ENCODE measurements at regions not wholly inside any gene's neighbourhood (a gene's known extent, or its start where the extent isn't known, plus 50 kb on each side); places are given as distances from the start of the nearest gene placed in this dataset.

DNA sequence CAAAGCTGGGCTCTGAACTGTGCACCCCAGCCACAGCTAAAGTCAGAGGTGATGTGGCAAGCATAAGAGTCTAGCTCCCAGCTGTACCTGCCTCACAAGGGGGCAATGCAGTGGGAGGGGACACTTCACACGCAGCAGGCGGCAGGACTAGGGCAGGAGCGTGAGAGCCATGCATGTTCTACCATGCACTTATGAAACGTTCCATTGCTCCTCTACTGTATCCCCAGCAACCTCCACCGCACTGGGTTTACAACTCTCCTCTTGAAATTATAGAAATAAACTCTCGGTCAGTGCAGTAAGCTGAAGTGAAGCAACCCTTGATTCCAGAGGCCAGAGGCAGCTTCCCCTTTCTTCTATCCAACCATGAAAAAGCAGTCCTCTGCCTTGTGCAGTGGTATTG lies 298.6 kb upstream of the STT3B start:
- Histone ChIP-seq H4K5ac (ENCODE audit: low read depth, low read length) (no peak overlapping the region), H3K23ac (ENCODE audit: low read depth, low read length) (no peak overlapping the region), H3K56ac (ENCODE audit: extremely low read depth, insufficient read depth, low read length) (no peak overlapping the region), H3K18ac (ENCODE audit: low read depth, low read length) (no peak overlapping the region), H2BK15ac (ENCODE audit: low read depth, low read length) (no peak overlapping the region), H3K4ac (ENCODE audit: low read depth, low read length) (no peak overlapping the region), H3K27me3 (ENCODE audit: control insufficient read depth, insufficient read depth, low read length) (peaks cover 16% of the 10 kb centered on the region), H2BK5ac (ENCODE audit: low read depth, low read length, poor library complexity, severe bottlenecking) (no peak overlapping the region), H3K4me1 (ENCODE audit: control insufficient read depth, insufficient read depth, low read length) (no peaks in the 10 kb centered on the region), H4K91ac (ENCODE audit: insufficient read depth, low read depth, low read length) (no peak overlapping the region), H2BK20ac (ENCODE audit: low read depth, low read length) (no peak overlapping the region), H3K14ac (replicated peaks; ENCODE audit: low read depth, low read length) (no peak overlapping the region), H4K8ac (ENCODE audit: low read depth in 2 of 2, low read length in 2 of 2) (no peak overlapping the region), H2AFZ (replicated peaks; ENCODE audit: low read length, poor library complexity) (no peak overlapping the region), H3K9me3 (ENCODE audit: control insufficient read depth, insufficient read depth, low read length) (no peaks in the 10 kb centered on the region), H3K79me1 (ENCODE audit: low read depth in 1 of 2, low read length in 2 of 2) (no peaks in the 10 kb centered on the region), H2BK120ac (ENCODE audit: low read depth, low read length) (no peak overlapping the region), H3K9me1 (ENCODE audit: insufficient read depth, low read length) (no peaks in the 10 kb centered on the region), H3K4me2 (ENCODE audit: low read depth, low read length) (no peak overlapping the region), H4K20me1 (ENCODE audit: insufficient read depth, low read length) (no peaks in the 10 kb centered on the region), H3K27ac (ENCODE audit: insufficient read depth, low read length) (no peak overlapping the region), H3K9ac (ENCODE audit: low read depth, low read length) (no peak overlapping the region), H3K4me3 (ENCODE audit: insufficient read depth, low read depth, low read length) (no peak overlapping the region), H2AK9ac (replicated peaks; ENCODE audit: low read depth, low read length, poor library complexity) (no peak overlapping the region), H3K36me3 (ENCODE audit: control insufficient read depth, insufficient read depth, low read length) (no peaks in the 10 kb centered on the region), H2AK5ac (ENCODE audit: low read depth, low read length) (no peak overlapping the region)
- WGBS, 2 experiments (ENCODE audit: extremely low coverage in 2 of 2, insufficient read length in 1 of 2): no CpG with 5 or more reads among the region's 6 CpGs
- intact Hi-C loops (cut with micrococcal nuclease): no loop called here
- DNase-seq: no peak
- in situ Hi-C loops (cut with MboI; ENCODE audit: low sequenced_read_pairs): no loop called here
- ATAC-seq (ENCODE audit: low read depth): no peak
- POLR2A ChIA-PET (ENCODE audit: unreplicated experiment): no interaction called here
- dilution Hi-C loops (cut with HindIII; ENCODE audit: low sequenced_read_pairs, unreplicated experiment): no loop called here
- no peak for TF ChIP-seq RCOR1 (IDR thresholded peaks at IDR 0.05; ENCODE audit: insufficient replicate concordance, low read length)
- TF ChIP-seq MAFK (IDR thresholded peaks at IDR 0.05; ENCODE audit: low read depth, low read length): no peak
- TF ChIP-seq NFE2L2 (IDR thresholded peaks at IDR 0.05; ENCODE audit: low read depth, low read length): no peak
- TF ChIP-seq RAD21 (IDR thresholded peaks at IDR 0.05; ENCODE audit: low read length): no peak
- no peak for TF ChIP-seq FOS (IDR thresholded peaks at IDR 0.05; ENCODE audit: low read depth, low read length)
- TF ChIP-seq CHD1 (IDR thresholded peaks at IDR 0.05; ENCODE audit: low read depth, low read length): no peak
- no peak for TF ChIP-seq RFX5 (IDR thresholded peaks at IDR 0.05; ENCODE audit: low read depth, low read length)
- TF ChIP-seq, protein P1, sequence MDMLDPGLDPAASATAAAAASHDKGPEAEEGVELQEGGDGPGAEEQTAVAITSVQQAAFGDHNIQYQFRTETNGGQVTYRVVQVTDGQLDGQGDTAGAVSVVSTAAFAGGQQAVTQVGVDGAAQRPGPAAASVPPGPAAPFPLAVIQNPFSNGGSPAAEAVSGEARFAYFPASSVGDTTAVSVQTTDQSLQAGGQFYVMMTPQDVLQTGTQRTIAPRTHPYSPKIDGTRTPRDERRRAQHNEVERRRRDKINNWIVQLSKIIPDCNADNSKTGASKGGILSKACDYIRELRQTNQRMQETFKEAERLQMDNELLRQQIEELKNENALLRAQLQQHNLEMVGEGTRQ (IDR thresholded peaks at IDR 0.05; ENCODE audit: low read depth, low read length): no peak
- no peak for TF ChIP-seq SMC3 (IDR thresholded peaks at IDR 0.05; ENCODE audit: low read depth, low read length)
- no peak for TF ChIP-seq CEBPB (IDR thresholded peaks at IDR 0.05; ENCODE audit: low read depth, low read length)
- no peak for TF ChIP-seq POLR2A (IDR thresholded peaks at IDR 0.05; ENCODE audit: low read depth, low read length)
- no peak for TF ChIP-seq MAZ (IDR thresholded peaks at IDR 0.05; ENCODE audit: borderline replicate concordance, low read depth, low read length)
- TF ChIP-seq, protein P2, sequence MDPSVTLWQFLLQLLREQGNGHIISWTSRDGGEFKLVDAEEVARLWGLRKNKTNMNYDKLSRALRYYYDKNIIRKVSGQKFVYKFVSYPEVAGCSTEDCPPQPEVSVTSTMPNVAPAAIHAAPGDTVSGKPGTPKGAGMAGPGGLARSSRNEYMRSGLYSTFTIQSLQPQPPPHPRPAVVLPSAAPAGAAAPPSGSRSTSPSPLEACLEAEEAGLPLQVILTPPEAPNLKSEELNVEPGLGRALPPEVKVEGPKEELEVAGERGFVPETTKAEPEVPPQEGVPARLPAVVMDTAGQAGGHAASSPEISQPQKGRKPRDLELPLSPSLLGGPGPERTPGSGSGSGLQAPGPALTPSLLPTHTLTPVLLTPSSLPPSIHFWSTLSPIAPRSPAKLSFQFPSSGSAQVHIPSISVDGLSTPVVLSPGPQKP (IDR thresholded peaks at IDR 0.05; ENCODE audit: borderline replicate concordance, low read depth, low read length): no peak
- TF ChIP-seq, protein P3, sequence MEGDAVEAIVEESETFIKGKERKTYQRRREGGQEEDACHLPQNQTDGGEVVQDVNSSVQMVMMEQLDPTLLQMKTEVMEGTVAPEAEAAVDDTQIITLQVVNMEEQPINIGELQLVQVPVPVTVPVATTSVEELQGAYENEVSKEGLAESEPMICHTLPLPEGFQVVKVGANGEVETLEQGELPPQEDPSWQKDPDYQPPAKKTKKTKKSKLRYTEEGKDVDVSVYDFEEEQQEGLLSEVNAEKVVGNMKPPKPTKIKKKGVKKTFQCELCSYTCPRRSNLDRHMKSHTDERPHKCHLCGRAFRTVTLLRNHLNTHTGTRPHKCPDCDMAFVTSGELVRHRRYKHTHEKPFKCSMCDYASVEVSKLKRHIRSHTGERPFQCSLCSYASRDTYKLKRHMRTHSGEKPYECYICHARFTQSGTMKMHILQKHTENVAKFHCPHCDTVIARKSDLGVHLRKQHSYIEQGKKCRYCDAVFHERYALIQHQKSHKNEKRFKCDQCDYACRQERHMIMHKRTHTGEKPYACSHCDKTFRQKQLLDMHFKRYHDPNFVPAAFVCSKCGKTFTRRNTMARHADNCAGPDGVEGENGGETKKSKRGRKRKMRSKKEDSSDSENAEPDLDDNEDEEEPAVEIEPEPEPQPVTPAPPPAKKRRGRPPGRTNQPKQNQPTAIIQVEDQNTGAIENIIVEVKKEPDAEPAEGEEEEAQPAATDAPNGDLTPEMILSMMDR (conservative IDR thresholded peaks at IDR 0.05; ENCODE audit: low read depth, low read length): no peak
- no peak for TF ChIP-seq MXI1 (IDR thresholded peaks at IDR 0.05; ENCODE audit: borderline replicate concordance, low read depth, low read length)
- TF ChIP-seq BHLHE40 (IDR thresholded peaks at IDR 0.05; ENCODE audit: low read depth, low read length): no peak
- CTCF ChIA-PET: no interaction called here
- BruUV-seq (replicated peaks): no TSS peak

All from IMR-90 (cell line).